Ishikawa (cell line): ENCODE measurements at regions not wholly inside any gene's neighbourhood (a gene's known extent, or its start where the extent isn't known, plus 50 kb on each side); places are given as distances from the start of the nearest gene placed in this dataset.

Experiments used
- CEBPB ChIP-seq: IDR thresholded peaks from 2 replicates; pipeline ENCODE4 v1.6.1; 2012
- CREB1 ChIP-seq: IDR thresholded peaks from 2 replicates; pipeline ENCODE4 v1.6.1; 2012; ENCODE audit warnings: low read depth
- EP300 ChIP-seq: IDR thresholded peaks from 2 replicates; pipeline ENCODE4 v1.6.1; 2012; ENCODE audit warnings: borderline replicate concordance
- FOXM1 ChIP-seq: IDR thresholded peaks from 2 replicates; pipeline ENCODE4 v1.6.1; 2012; ENCODE audit warnings: low read depth, borderline replicate concordance
- NFIC ChIP-seq: IDR thresholded peaks from 2 replicates; pipeline ENCODE4 v1.6.1; 2012
- TAF1 ChIP-seq: IDR thresholded peaks from 2 replicates; pipeline ENCODE4 v1.6.1; 2012; ENCODE audit warnings: low read depth, mild to moderate bottlenecking
- TCF12 ChIP-seq: IDR thresholded peaks from 2 replicates; pipeline ENCODE4 v1.6.1; 2012; ENCODE audit warnings: low read depth
- TEAD4 ChIP-seq: IDR thresholded peaks from 2 replicates; pipeline ENCODE4 v1.6.1; 2012
- YY1 ChIP-seq: IDR thresholded peaks from 2 replicates; pipeline ENCODE4 v1.6.1; 2012; ENCODE audit warnings: low read depth
- ZBTB7A ChIP-seq: IDR thresholded peaks from 2 replicates; pipeline ENCODE4 v1.6.1; 2012; ENCODE audit warnings: low read depth
- TF ChIP-seq, protein P1 (sequence below): IDR thresholded peaks from 2 replicates; pipeline ENCODE4 v1.6.1; 2012
- TF ChIP-seq, protein P2 (sequence below): IDR thresholded peaks from 2 replicates; pipeline ENCODE4 v1.6.1; 2012; ENCODE audit warnings: low read depth, mild to moderate bottlenecking
- TF ChIP-seq, protein P3 (sequence below): IDR thresholded peaks from 2 replicates; pipeline ENCODE4 v1.6.1; 2012

DNA sequence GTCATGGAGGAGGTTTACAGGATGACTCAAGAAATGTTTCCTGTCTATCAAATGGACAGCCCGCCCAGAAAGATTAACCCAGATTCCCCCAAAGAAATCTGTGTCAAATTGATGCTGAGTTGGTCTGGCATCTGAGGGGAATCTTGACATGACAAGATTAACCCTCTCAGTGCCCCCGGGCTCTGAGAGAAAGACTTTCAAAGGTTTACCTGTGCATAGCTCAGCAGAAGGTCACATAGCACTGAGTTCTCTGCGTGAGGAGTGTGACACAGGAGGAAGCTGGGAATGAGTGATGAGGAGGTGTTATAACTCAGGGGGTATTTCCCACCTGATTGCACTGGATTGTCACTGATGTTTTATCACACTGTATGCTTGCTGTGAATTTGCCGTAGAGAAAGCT lies 601.2 kb downstream of the DHX35 start:
- TF ChIP-seq TAF1 (no peak), EP300 (no peak), TCF12 (no peak), FOXM1 (no peak), CREB1 (no peak), CEBPB (no peak), TEAD4 (no peak), ZBTB7A (no peak), NFIC (no peak), YY1 (no peak)
- TF ChIP-seq, protein P1, sequence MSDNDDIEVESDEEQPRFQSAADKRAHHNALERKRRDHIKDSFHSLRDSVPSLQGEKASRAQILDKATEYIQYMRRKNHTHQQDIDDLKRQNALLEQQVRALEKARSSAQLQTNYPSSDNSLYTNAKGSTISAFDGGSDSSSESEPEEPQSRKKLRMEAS, result no peak
- TF ChIP-seq, protein P2, sequence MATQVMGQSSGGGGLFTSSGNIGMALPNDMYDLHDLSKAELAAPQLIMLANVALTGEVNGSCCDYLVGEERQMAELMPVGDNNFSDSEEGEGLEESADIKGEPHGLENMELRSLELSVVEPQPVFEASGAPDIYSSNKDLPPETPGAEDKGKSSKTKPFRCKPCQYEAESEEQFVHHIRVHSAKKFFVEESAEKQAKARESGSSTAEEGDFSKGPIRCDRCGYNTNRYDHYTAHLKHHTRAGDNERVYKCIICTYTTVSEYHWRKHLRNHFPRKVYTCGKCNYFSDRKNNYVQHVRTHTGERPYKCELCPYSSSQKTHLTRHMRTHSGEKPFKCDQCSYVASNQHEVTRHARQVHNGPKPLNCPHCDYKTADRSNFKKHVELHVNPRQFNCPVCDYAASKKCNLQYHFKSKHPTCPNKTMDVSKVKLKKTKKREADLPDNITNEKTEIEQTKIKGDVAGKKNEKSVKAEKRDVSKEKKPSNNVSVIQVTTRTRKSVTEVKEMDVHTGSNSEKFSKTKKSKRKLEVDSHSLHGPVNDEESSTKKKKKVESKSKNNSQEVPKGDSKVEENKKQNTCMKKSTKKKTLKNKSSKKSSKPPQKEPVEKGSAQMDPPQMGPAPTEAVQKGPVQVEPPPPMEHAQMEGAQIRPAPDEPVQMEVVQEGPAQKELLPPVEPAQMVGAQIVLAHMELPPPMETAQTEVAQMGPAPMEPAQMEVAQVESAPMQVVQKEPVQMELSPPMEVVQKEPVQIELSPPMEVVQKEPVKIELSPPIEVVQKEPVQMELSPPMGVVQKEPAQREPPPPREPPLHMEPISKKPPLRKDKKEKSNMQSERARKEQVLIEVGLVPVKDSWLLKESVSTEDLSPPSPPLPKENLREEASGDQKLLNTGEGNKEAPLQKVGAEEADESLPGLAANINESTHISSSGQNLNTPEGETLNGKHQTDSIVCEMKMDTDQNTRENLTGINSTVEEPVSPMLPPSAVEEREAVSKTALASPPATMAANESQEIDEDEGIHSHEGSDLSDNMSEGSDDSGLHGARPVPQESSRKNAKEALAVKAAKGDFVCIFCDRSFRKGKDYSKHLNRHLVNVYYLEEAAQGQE, result no peak
- TF ChIP-seq, protein P3, sequence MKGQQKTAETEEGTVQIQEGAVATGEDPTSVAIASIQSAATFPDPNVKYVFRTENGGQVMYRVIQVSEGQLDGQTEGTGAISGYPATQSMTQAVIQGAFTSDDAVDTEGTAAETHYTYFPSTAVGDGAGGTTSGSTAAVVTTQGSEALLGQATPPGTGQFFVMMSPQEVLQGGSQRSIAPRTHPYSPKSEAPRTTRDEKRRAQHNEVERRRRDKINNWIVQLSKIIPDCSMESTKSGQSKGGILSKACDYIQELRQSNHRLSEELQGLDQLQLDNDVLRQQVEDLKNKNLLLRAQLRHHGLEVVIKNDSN, result no peak
